Uterus (tissue), 2 donors: ENCODE measurements at regions not wholly inside any gene's neighbourhood (a gene's known extent, or its start where the extent isn't known, plus 50 kb on each side); places are given as distances from the start of the nearest gene placed in this dataset.

Experiments
- POLR2A ChIP-seq, 2 donors: fragments of 450-650 bp; IDR thresholded peaks; one replicate each; pipeline ENCODE4 v1.6.1; 2016; ENCODE audit warnings: antibody characterized with exemption in 2 of 2, mild to moderate bottlenecking in 1 of 2, moderate library complexity in 1 of 2
- TF ChIP-seq, protein P1 (sequence below), 4 experiments: fragments of 200-600 bp in 2 of 4; fragments of 450-650 bp in 2 of 4; sonication (generic) in 2 of 4; IDR thresholded peaks; one replicate each; pipeline ENCODE4 v1.5.1; 2016 to 2019; ENCODE audit warnings: antibody characterized with exemption in 4 of 4, mild to moderate bottlenecking in 2 of 4, moderate library complexity in 1 of 4

- TF ChIP-seq POLR2A (IDR thresholded peaks at IDR 0.05) = no peak
- TF ChIP-seq, protein P1, sequence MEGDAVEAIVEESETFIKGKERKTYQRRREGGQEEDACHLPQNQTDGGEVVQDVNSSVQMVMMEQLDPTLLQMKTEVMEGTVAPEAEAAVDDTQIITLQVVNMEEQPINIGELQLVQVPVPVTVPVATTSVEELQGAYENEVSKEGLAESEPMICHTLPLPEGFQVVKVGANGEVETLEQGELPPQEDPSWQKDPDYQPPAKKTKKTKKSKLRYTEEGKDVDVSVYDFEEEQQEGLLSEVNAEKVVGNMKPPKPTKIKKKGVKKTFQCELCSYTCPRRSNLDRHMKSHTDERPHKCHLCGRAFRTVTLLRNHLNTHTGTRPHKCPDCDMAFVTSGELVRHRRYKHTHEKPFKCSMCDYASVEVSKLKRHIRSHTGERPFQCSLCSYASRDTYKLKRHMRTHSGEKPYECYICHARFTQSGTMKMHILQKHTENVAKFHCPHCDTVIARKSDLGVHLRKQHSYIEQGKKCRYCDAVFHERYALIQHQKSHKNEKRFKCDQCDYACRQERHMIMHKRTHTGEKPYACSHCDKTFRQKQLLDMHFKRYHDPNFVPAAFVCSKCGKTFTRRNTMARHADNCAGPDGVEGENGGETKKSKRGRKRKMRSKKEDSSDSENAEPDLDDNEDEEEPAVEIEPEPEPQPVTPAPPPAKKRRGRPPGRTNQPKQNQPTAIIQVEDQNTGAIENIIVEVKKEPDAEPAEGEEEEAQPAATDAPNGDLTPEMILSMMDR (IDR thresholded peaks at IDR 0.05) = no peak
These were observed 1378.9 kb upstream of the CELF4 start for GRCh38 chr18:38944446-38945024.
